ENCODE measurements at regions not wholly inside any gene's neighbourhood (a gene's known extent, or its start where the extent isn't known, plus 50 kb on each side); places are given as distances from the start of the nearest gene placed in this dataset.
A peak's percentile ranks its signal among the peaks of the same experiment; 100 is the strongest.

- Mint-ChIP-seq H3K36me3 (peaks cover 3% of the 10 kb centered on the region), H3K27me3 (no peaks in the 10 kb centered on the region), H3K4me1 (ENCODE audit: unreplicated experiment) (peaks cover 5% of the 10 kb centered on the region), H3K27ac (no peak overlapping the region), H3K9me3 (no peaks in the 10 kb centered on the region), H3K4me3 (no peak overlapping the region)
- no peak for TF ChIP-seq CTCF (conservative IDR thresholded peaks at IDR 0.05)
- no peak for DNase-seq (ENCODE audit: extremely low spot score, unreplicated experiment)
Measured at GRCh38 chr4:123643691-123644090, 247.1 kb downstream of the SPRY1 start.

GRCh38 chr4:123649250-123649644 is 252.7 kb downstream of the SPRY1 start:
- Mint-ChIP-seq H3K9me3 (peaks cover 2% of the 10 kb centered on the region), H3K4me1 (ENCODE audit: unreplicated experiment) (peaks cover 26% of the 10 kb centered on the region), H3K4me3 (peak overlapping the region; percentile 70), H3K36me3 (peaks cover 2% of the 10 kb centered on the region), H3K27ac (peak overlapping the region; percentile 81), H3K27me3 (no peaks in the 10 kb centered on the region)
- no peak for DNase-seq (ENCODE audit: extremely low spot score, unreplicated experiment)
- no peak for TF ChIP-seq CTCF (conservative IDR thresholded peaks at IDR 0.05)

GRCh38 chr4:123649645-123650391 is 253.2 kb downstream of the SPRY1 start:
- H3K27ac Mint-ChIP-seq, result peak overlapping the region; percentile 81
- H3K27me3 Mint-ChIP-seq, result no peaks in the 10 kb centered on the region
- DNase-seq (ENCODE audit: extremely low spot score, unreplicated experiment), result no peak
- H3K9me3 Mint-ChIP-seq, result peaks cover 5% of the 10 kb centered on the region
- H3K4me3 Mint-ChIP-seq, result peak overlapping the region; percentile 70
- peaks cover 5% of the 10 kb centered on the region for H3K36me3 Mint-ChIP-seq
- peaks cover 26% of the 10 kb centered on the region for H3K4me1 Mint-ChIP-seq (ENCODE audit: unreplicated experiment)
- TF ChIP-seq CTCF (conservative IDR thresholded peaks at IDR 0.05), result no peak

GRCh38 chr4:123651066-123651465 is 254.5 kb downstream of the SPRY1 start:
- H3K27ac Mint-ChIP-seq, result no peak overlapping the region
- H3K27me3 Mint-ChIP-seq, result no peaks in the 10 kb centered on the region
- no peak for TF ChIP-seq CTCF (conservative IDR thresholded peaks at IDR 0.05)
- H3K36me3 Mint-ChIP-seq, result peaks cover 5% of the 10 kb centered on the region
- peaks cover 26% of the 10 kb centered on the region for H3K4me1 Mint-ChIP-seq (ENCODE audit: unreplicated experiment)
- DNase-seq (ENCODE audit: extremely low spot score, unreplicated experiment), result no peak
- peaks cover 5% of the 10 kb centered on the region for H3K9me3 Mint-ChIP-seq
- no peak overlapping the region for H3K4me3 Mint-ChIP-seq

- H3K27ac Mint-ChIP-seq, result no peak overlapping the region
- peaks cover 26% of the 10 kb centered on the region for H3K4me1 Mint-ChIP-seq (ENCODE audit: unreplicated experiment)
Measured at GRCh38 chr4:123651536-123652180, 255.1 kb downstream of the SPRY1 start.

More at GRCh38 chr4:123651536-123652180, 255.1 kb downstream of the SPRY1 start:
- Mint-ChIP-seq H3K36me3 (peaks cover 5% of the 10 kb centered on the region), H3K4me3 (no peak overlapping the region), H3K27me3 (no peaks in the 10 kb centered on the region), H3K9me3 (peaks cover 5% of the 10 kb centered on the region)
- TF ChIP-seq CTCF (conservative IDR thresholded peaks at IDR 0.05), result no peak
- DNase-seq (ENCODE audit: extremely low spot score, unreplicated experiment), result no peak
